NB4 (cell line): ENCODE measurements at regions not wholly inside any gene's neighbourhood (a gene's known extent, or its start where the extent isn't known, plus 50 kb on each side); places are given as distances from the start of the nearest gene placed in this dataset.

Experiments
- POLR2A ChIP-seq: IDR thresholded peaks from 2 replicates; pipeline ENCODE4 v1.6.1; 2011; ENCODE audit warnings: mild to moderate bottlenecking; ENCODE audit not compliant: insufficient read length; ENCODE audit errors: extremely low read depth
- TF ChIP-seq, protein P1 (sequence below): IDR thresholded peaks from one replicate; pipeline ENCODE4 v1.5.1; 2012; ENCODE audit warnings: low read depth, low read length

- TF ChIP-seq, protein P1, sequence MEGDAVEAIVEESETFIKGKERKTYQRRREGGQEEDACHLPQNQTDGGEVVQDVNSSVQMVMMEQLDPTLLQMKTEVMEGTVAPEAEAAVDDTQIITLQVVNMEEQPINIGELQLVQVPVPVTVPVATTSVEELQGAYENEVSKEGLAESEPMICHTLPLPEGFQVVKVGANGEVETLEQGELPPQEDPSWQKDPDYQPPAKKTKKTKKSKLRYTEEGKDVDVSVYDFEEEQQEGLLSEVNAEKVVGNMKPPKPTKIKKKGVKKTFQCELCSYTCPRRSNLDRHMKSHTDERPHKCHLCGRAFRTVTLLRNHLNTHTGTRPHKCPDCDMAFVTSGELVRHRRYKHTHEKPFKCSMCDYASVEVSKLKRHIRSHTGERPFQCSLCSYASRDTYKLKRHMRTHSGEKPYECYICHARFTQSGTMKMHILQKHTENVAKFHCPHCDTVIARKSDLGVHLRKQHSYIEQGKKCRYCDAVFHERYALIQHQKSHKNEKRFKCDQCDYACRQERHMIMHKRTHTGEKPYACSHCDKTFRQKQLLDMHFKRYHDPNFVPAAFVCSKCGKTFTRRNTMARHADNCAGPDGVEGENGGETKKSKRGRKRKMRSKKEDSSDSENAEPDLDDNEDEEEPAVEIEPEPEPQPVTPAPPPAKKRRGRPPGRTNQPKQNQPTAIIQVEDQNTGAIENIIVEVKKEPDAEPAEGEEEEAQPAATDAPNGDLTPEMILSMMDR = no peak
- TF ChIP-seq POLR2A = no peak
Observed at GRCh38 chr5:82408033-82408432, 129.9 kb upstream of the RPS23 start.
